Activated CD8-positive, alpha-beta memory T cell treated with anti-CD3 and anti-CD28 coated beads for 1 hour (primary cell): ENCODE measurements at regions not wholly inside any gene's neighbourhood (a gene's known extent, or its start where the extent isn't known, plus 50 kb on each side); places are given as distances from the start of the nearest gene placed in this dataset.
"Not testable (repeated sequence)": the region's sequence is repeated elsewhere in the genome, so short reads cannot be mapped to it uniquely, and the experiment has no call there.

Experiments used
- DNase-seq, 2 donors: peaks; one replicate each; pipeline ENCODE4 v3.0.0-alpha.2; 2020; ENCODE audit warnings: low read depth in 1 of 2; ENCODE audit errors: extremely low read depth in 1 of 2

- DNase-seq: no peak
Observed at GRCh38 chr11:25159341-25159740, 662.5 kb downstream of the LUZP2 start.

- DNase-seq: no peak
Observed at GRCh38 chr11:25163421-25163820, 666.6 kb downstream of the LUZP2 start.

GRCh38 chr11:25180187-25180586 is 683.3 kb downstream of the LUZP2 start:
- DNase-seq: no peak

- no peak for DNase-seq
Observed at GRCh38 chr11:25183411-25183810, 686.6 kb downstream of the LUZP2 start.

- no peak for DNase-seq
Observed at GRCh38 chr11:25197515-25197914, 700.7 kb downstream of the LUZP2 start.

- DNase-seq: no peak
Observed at GRCh38 chr11:25198704-25199103, 701.9 kb downstream of the LUZP2 start.

GRCh38 chr11:25200925-25201324 is 704.1 kb downstream of the LUZP2 start:
- no peak for DNase-seq

GRCh38 chr11:25206762-25207161 is 709.9 kb downstream of the LUZP2 start:
- no peak for DNase-seq

- no peak for DNase-seq
Observed at GRCh38 chr11:25211635-25212254, 714.9 kb downstream of the LUZP2 start.

GRCh38 chr11:25214535-25215176 is 717.8 kb downstream of the LUZP2 start:
- DNase-seq: no peak

- no peak for DNase-seq
Observed at GRCh38 chr11:25218036-25218435, 721.2 kb downstream of the LUZP2 start.

GRCh38 chr11:25225078-25225477 is 728.2 kb downstream of the LUZP2 start:
- no peak for DNase-seq

GRCh38 chr11:25242928-25243327 is 746.1 kb downstream of the LUZP2 start:
- no peak for DNase-seq

GRCh38 chr11:25244126-25244525 is 747.3 kb downstream of the LUZP2 start:
- no peak for DNase-seq

GRCh38 chr11:25247336-25247735 is 750.5 kb downstream of the LUZP2 start:
- DNase-seq: no peak

GRCh38 chr11:25252854-25253253 is 756.0 kb downstream of the LUZP2 start:
- no peak for DNase-seq

GRCh38 chr11:25263861-25264260 is 767.0 kb downstream of the LUZP2 start:
- not testable (repeated sequence) for DNase-seq

- no peak for DNase-seq
Observed at GRCh38 chr11:25271301-25271700, 774.4 kb downstream of the LUZP2 start.

- no peak for DNase-seq
Observed at GRCh38 chr11:25272214-25272613, 775.4 kb downstream of the LUZP2 start.

GRCh38 chr11:25280821-25281220 is 784.0 kb downstream of the LUZP2 start:
- not testable (repeated sequence) for DNase-seq

- DNase-seq: no peak
Observed at GRCh38 chr11:25293166-25293565, 796.3 kb downstream of the LUZP2 start.

GRCh38 chr11:25298450-25298849 is 801.6 kb downstream of the LUZP2 start:
- no peak for DNase-seq

- DNase-seq: no peak
Observed at GRCh38 chr11:25309818-25310217, 813.0 kb downstream of the LUZP2 start.
